IPS-18a (cell line): ENCODE measurements at regions not wholly inside any gene's neighbourhood (a gene's known extent, or its start where the extent isn't known, plus 50 kb on each side); places are given as distances from the start of the nearest gene placed in this dataset.

Source experiments
- H3K27ac ChIP-seq: one replicate; pipeline ENCODE4 v1.5.1; 2013; ENCODE audit warnings: low read length
- H3K27me3 ChIP-seq: one replicate; pipeline ENCODE4 v1.6.1; 2013; ENCODE audit warnings: mild to moderate bottlenecking, low read length; ENCODE audit not compliant: control insufficient read depth, insufficient read depth
- H3K36me3 ChIP-seq: one replicate; pipeline ENCODE4 v1.6.1; 2013; ENCODE audit warnings: low read depth, low read length; ENCODE audit not compliant: control insufficient read depth
- H3K4me1 ChIP-seq: one replicate; pipeline ENCODE4 v1.6.1; 2013; ENCODE audit warnings: low read depth, low read length; ENCODE audit not compliant: control insufficient read depth
- H3K4me3 ChIP-seq: one replicate; pipeline ENCODE4 v1.5.1; 2013; ENCODE audit warnings: low read length
- H3K9ac ChIP-seq: one replicate; pipeline ENCODE4 v1.6.1; 2013; ENCODE audit warnings: mild to moderate bottlenecking, low read length, moderate library complexity
- H3K9me3 ChIP-seq: one replicate; pipeline ENCODE4 v1.6.1; 2013; ENCODE audit warnings: low read depth, low read length; ENCODE audit not compliant: control insufficient read depth

- no peaks in the 10 kb centered on the region for H3K4me1 ChIP-seq
- H3K9ac ChIP-seq: no peak overlapping the region
- no peaks in the 10 kb centered on the region for H3K27me3 ChIP-seq
- H3K9me3 ChIP-seq: no peaks in the 10 kb centered on the region
- H3K27ac ChIP-seq: no peak overlapping the region
- no peaks in the 10 kb centered on the region for H3K36me3 ChIP-seq
- H3K4me3 ChIP-seq: no peak overlapping the region
Observed at GRCh38 chr9:131794393-131794792, 54.5 kb upstream of the RAPGEF1 start.

- Histone ChIP-seq H3K4me3 (no peak overlapping the region), H3K9ac (no peak overlapping the region)
Observed at GRCh38 chr9:131791542-131792254, 51.8 kb upstream of the RAPGEF1 start.

More at GRCh38 chr9:131791542-131792254, 51.8 kb upstream of the RAPGEF1 start:
- no peak overlapping the region for H3K27ac ChIP-seq
- H3K9me3 ChIP-seq: no peaks in the 10 kb centered on the region
- H3K27me3 ChIP-seq: no peaks in the 10 kb centered on the region
- H3K4me1 ChIP-seq: peaks cover 7% of the 10 kb centered on the region
- H3K36me3 ChIP-seq: no peaks in the 10 kb centered on the region
